Osteoblast (primary cell): ENCODE measurements at regions not wholly inside any gene's neighbourhood (a gene's known extent, or its start where the extent isn't known, plus 50 kb on each side); places are given as distances from the start of the nearest gene placed in this dataset.

Experiments used
- DNase-seq: peaks from one replicate; pipeline ENCODE4 v3.0.0; 2011; ENCODE audit warnings: low spot score, mixed read lengths; ENCODE audit not compliant: insufficient read length; ENCODE audit errors: missing footprints
- H2AFZ ChIP-seq: 2 replicates; pipeline ENCODE4 v1.6.0; 2011; ENCODE audit warnings: mild to moderate bottlenecking, low read length
- H3K27ac ChIP-seq: 2 replicates; pipeline ENCODE4 v1.5.1; 2011; ENCODE audit warnings: mild to moderate bottlenecking, low read depth, low read length, moderate library complexity
- H3K27me3 ChIP-seq: 2 replicates; pipeline ENCODE4 v1.6.0; 2012; ENCODE audit warnings: mild to moderate bottlenecking, control low read depth, inconsistent platforms, low read length, moderate library complexity; ENCODE audit not compliant: insufficient read depth
- H3K36me3 ChIP-seq: 2 replicates; pipeline ENCODE4 v1.5.1; 2011; ENCODE audit warnings: mild to moderate bottlenecking, low read length, control low read depth, moderate library complexity; ENCODE audit not compliant: insufficient read depth
- H3K4me1 ChIP-seq: 2 replicates; pipeline ENCODE4 v1.5.1; 2011; ENCODE audit warnings: mild to moderate bottlenecking, low read length, control low read depth, moderate library complexity; ENCODE audit not compliant: insufficient read depth
- H3K4me2 ChIP-seq: 2 replicates; pipeline ENCODE4 v1.6.0; 2011; ENCODE audit warnings: mild to moderate bottlenecking, low read length; ENCODE audit not compliant: insufficient read depth
- H3K4me3 ChIP-seq: fragments of 200-600 bp; sonication (generic); 3 replicates; pipeline ENCODE4 v1.5.1; 2012; ENCODE audit warnings: mild to moderate bottlenecking, low read length, inconsistent platforms; ENCODE audit not compliant: insufficient read depth
- H3K79me2 ChIP-seq: 2 replicates; pipeline ENCODE4 v1.6.0; 2012; ENCODE audit warnings: mild to moderate bottlenecking, low read length, control low read depth, inconsistent platforms; ENCODE audit not compliant: insufficient read depth
- H3K9me3 ChIP-seq: 2 replicates; pipeline ENCODE4 v1.5.1; 2011; ENCODE audit warnings: low read depth, low read length, control low read depth
- H4K20me1 ChIP-seq: 2 replicates; pipeline ENCODE4 v1.6.0; 2012; ENCODE audit warnings: mild to moderate bottlenecking, low read length, control low read depth; ENCODE audit not compliant: insufficient read depth
- TF ChIP-seq, protein P1 (sequence below): IDR thresholded peaks from 2 replicates; pipeline ENCODE4 v1.5.1; 2011; ENCODE audit warnings: mild to moderate bottlenecking, low read depth, low read length, moderate library complexity; ENCODE audit errors: extremely low read depth

DNA sequence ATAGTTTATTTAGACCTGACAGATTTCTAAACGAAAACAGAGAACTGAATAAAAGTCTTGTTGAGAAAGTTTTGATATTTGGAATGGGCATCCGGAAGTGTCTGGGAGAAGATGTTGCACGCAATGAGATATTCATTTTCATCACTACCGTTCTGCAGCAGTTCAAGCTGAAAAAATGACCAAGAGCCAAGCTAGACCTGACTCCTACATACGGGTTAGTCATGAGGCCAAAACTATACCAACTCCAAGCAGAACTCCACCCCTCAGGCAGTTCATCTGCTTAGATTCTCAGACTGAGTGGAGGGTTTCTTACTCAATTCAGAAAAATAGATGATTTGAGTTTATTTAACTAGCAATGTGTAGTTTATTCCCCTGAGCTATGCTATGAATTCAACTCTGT, 95.4 kb upstream of the ANXA1 start:
- DNase-seq = no peak
- Histone ChIP-seq H2AFZ (no peak overlapping the region), H3K36me3 (no peaks in the 10 kb centered on the region), H3K27ac (no peak overlapping the region), H3K4me1 (no peaks in the 10 kb centered on the region), H4K20me1 (no peaks in the 10 kb centered on the region), H3K4me3 (no peak overlapping the region), H3K79me2 (no peaks in the 10 kb centered on the region), H3K9me3 (no peaks in the 10 kb centered on the region), H3K4me2 (no peak overlapping the region), H3K27me3 (no peaks in the 10 kb centered on the region)
- TF ChIP-seq, protein P1, sequence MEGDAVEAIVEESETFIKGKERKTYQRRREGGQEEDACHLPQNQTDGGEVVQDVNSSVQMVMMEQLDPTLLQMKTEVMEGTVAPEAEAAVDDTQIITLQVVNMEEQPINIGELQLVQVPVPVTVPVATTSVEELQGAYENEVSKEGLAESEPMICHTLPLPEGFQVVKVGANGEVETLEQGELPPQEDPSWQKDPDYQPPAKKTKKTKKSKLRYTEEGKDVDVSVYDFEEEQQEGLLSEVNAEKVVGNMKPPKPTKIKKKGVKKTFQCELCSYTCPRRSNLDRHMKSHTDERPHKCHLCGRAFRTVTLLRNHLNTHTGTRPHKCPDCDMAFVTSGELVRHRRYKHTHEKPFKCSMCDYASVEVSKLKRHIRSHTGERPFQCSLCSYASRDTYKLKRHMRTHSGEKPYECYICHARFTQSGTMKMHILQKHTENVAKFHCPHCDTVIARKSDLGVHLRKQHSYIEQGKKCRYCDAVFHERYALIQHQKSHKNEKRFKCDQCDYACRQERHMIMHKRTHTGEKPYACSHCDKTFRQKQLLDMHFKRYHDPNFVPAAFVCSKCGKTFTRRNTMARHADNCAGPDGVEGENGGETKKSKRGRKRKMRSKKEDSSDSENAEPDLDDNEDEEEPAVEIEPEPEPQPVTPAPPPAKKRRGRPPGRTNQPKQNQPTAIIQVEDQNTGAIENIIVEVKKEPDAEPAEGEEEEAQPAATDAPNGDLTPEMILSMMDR = no peak

DNA sequence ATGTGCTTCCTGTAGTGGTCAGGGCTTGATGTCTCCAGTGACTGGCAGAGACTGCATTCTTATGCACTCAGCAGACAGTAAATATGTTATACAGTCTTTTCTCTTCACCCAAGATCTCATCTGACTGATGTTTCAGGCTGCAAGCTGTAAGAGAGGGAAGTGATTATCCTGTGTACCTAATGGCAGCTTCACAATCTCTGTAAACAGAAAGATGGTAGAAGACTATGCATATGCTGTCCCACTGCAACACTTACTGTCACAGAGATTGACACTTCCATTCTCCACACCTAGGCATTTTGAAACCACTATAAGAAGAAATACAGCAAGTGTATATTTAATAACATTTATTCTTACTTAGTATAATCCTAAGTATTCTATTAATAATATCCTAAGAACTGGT, 97.6 kb upstream of the ANXA1 start:
- no peaks in the 10 kb centered on the region for H3K36me3 ChIP-seq
- no peaks in the 10 kb centered on the region for H3K27me3 ChIP-seq
- TF ChIP-seq, protein P1 = no peak
- no peak overlapping the region for H3K27ac ChIP-seq
- peaks cover 10% of the 10 kb centered on the region for H3K4me1 ChIP-seq
- H4K20me1 ChIP-seq = no peaks in the 10 kb centered on the region
- H3K4me3 ChIP-seq = no peak overlapping the region
- no peak overlapping the region for H2AFZ ChIP-seq
- H3K79me2 ChIP-seq = no peaks in the 10 kb centered on the region
- no peak overlapping the region for H3K4me2 ChIP-seq
- no peak for DNase-seq
- H3K9me3 ChIP-seq = no peaks in the 10 kb centered on the region

DNA sequence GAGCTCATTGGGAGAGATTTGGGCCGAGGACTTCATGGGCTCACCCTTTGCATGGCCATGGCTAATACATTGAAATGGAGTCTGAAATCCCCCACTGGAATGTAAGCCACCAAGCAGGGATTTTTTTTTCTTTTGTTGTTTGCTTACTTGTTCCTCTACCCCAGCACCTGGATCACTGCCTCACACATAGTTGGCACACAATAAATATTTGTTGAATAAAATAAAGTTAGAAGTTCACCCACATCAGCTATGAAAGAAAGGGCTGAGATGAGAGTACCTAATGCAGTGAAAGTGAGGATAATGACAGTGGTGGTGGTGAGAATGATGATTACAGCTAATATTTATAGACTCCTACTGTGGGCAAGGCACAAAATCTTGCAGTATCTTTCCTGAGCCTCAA, 98.1 kb upstream of the ANXA1 start:
- H3K27me3 ChIP-seq = no peaks in the 10 kb centered on the region
- H2AFZ ChIP-seq = no peak overlapping the region
- H3K27ac ChIP-seq = no peak overlapping the region
- no peak overlapping the region for H3K4me3 ChIP-seq
- H3K4me1 ChIP-seq = peaks cover 10% of the 10 kb centered on the region
- TF ChIP-seq, protein P1 = no peak
- no peaks in the 10 kb centered on the region for H4K20me1 ChIP-seq
- H3K36me3 ChIP-seq = no peaks in the 10 kb centered on the region
- no peak for DNase-seq
- H3K9me3 ChIP-seq = no peaks in the 10 kb centered on the region
- no peaks in the 10 kb centered on the region for H3K79me2 ChIP-seq
- H3K4me2 ChIP-seq = no peak overlapping the region

DNA sequence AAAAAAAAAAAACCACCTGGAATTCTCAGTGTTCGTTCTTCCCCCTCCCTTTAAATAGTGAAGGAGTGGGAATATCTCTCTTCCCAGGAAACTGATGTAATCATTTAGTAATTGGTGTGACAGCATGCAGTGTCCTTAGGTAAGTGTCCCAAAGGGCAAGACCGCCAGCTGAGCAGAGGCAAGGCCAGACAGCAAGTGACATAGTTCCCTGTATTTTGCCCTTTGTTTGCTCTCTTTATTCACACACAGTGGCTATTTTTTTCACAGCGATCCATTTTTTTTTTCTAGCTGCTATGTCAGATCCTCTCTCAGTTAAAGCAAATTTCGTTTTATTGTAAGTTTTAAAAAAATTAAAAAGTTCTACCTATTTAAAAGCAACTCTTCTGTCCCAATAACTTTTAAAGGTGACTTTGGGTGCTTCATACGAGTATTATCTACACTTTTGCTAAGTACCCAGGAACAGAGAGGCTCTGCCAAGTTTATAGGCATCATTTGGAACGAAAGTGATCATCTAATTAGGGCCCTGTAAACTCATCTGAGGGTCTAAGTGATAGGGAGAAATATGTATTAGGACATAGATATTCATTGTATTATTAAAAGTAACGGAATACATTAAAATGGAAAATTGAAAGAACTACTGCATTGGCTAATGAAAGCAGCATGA, 98.2 kb upstream of the ALDH1A1 start:
- Histone ChIP-seq H2AFZ (no peak overlapping the region), H3K9me3 (no peaks in the 10 kb centered on the region), H4K20me1 (no peaks in the 10 kb centered on the region), H3K27ac (no peak overlapping the region), H3K27me3 (no peaks in the 10 kb centered on the region), H3K4me2 (no peak overlapping the region), H3K4me1 (peaks cover 10% of the 10 kb centered on the region), H3K36me3 (no peaks in the 10 kb centered on the region), H3K4me3 (no peak overlapping the region), H3K79me2 (no peaks in the 10 kb centered on the region)
- TF ChIP-seq, protein P1 = no peak
- DNase-seq = no peak
